Stimulated activated effector memory CD8-positive, alpha-beta T cell treated with anti-CD3 and anti-CD28 coated beads, Interleukin-12 subunit alpha, Interleukin-12 subunit beta, amount 100 ng/mL, for 72 hours (primary cell): ENCODE measurements at regions not wholly inside any gene's neighbourhood (a gene's known extent, or its start where the extent isn't known, plus 50 kb on each side); places are given as distances from the start of the nearest gene placed in this dataset.

Experiments used
- ATAC-seq: fragments of 150-1000 bp; cut with Tn5 transposase; 2 replicates; pipeline ENCODE4 v1.10.0; 2021
- DNase-seq, 2 donors: peaks; one replicate each; pipeline ENCODE4 v3.0.0; 2021 to 2022; ENCODE audit warnings: low spot score in 2 of 2
- H3K27ac Mint-ChIP-seq: one replicate; pipeline ENCODE4 v1.8.0; 2022; ENCODE audit warnings: mild to moderate bottlenecking, mixed read lengths
- H3K36me3 Mint-ChIP-seq: one replicate; pipeline ENCODE4 v1.8.0; 2022; ENCODE audit warnings: mild to moderate bottlenecking, mixed read lengths
- H3K4me1 Mint-ChIP-seq: one replicate; pipeline ENCODE4 v1.8.0; 2022; ENCODE audit warnings: mixed read lengths
- H3K4me3 Mint-ChIP-seq: one replicate; pipeline ENCODE4 v1.8.0; 2022; ENCODE audit warnings: mild to moderate bottlenecking, mixed read lengths
- H3K9me3 Mint-ChIP-seq: one replicate; pipeline ENCODE4 v1.8.0; 2022; ENCODE audit warnings: mixed read lengths

DNA sequence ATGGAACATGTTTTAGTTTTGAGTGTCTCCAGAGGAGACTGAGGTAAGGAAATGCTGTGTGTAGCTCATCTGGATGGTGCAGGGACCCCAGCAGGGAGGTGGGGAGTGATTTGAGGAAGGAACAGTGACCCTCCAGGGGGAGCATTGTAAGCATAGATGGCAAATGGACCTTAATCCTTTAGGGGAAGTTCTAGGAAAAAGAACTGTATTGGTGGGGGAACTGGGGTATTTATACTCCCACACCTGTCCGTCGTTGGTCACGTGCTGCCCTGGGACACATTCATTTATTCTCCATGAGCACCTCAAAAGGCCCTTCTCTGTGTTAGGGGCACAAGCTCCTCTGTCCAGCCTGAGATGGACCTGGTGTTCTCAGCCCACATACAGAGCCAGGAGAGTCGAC, 233.9 kb upstream of the HDAC4 start:
- ATAC-seq (no peak), DNase-seq (no peak)
- H3K9me3 Mint-ChIP-seq, result no peaks in the 10 kb centered on the region
- H3K4me3 Mint-ChIP-seq, result no peak overlapping the region
- H3K27ac Mint-ChIP-seq, result no peak overlapping the region
- no peaks in the 10 kb centered on the region for H3K36me3 Mint-ChIP-seq
- peaks cover 9% of the 10 kb centered on the region for H3K4me1 Mint-ChIP-seq

DNA sequence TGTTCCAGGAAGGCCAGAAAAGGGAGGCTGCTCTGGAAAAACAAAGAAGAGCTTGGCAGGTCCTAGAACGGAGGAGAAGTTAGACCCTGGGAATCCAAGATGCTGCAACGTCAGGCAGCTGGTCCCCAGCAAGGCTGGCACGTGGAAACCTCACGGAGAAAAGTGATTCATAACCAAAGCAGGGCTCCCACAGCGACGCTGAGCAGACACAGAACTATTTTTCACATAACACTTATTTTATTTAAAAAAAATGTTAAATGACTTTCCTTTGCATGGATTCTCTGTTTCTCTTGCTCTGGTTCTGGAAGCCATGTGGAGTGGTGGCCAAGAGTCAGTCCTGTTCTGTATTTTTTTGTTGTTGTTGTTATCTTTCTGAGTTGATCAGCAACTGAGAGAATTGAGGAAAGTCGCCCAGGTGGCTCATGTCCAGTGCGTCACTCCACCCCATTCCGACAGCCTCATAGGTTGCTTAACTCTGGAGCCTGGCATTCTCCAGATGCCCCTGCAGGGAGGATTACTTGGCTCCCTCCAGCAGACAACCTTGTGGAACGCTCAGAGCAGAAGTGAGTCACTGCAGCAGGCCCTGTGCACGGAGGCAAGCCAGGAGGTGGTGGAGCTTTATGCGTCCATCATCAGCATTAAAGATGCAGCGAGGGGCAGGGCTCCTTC, 229.9 kb upstream of the HDAC4 start:
- H3K36me3 Mint-ChIP-seq, result no peaks in the 10 kb centered on the region
- DNase-seq, result no peak
- H3K9me3 Mint-ChIP-seq, result no peaks in the 10 kb centered on the region
- no peak overlapping the region for H3K27ac Mint-ChIP-seq
- peak; percentile 66 for ATAC-seq
- H3K4me3 Mint-ChIP-seq, result no peak overlapping the region
- H3K4me1 Mint-ChIP-seq, result peaks cover 42% of the 10 kb centered on the region

DNA sequence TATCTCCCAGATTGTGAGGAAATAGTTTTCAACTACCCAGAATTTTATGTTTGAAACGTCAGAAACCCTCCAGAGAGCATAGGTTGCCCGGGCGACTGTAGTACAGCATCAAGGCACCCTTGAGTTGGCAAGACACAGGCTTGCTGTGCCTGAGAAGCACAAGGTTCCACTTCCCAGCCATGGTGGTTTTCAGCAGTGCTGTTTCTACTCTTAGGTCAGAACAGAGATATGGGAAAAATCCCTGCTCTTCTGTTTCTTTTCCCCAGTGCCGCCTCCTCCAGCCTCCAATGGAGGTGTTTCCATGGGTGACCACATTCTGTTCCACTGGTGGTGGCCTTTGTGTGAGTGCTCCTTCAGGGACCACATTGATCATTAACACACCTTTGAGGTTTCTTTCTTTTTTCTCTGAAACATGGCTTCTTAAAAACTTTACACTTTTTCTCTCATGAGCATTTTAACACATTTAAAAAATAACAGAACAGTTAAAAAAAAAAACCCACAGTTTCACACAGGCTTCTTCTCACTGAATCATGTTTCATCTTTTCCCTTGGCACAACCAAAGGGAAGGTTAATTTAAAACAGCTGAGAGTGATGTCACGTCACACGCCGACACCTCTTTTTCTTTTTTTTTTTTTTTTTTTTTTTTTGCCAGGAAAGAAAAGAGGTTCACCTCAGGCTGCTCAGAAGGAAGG, 229.3 kb upstream of the HDAC4 start:
- peak in 1 of 2 donors; percentile 40 for DNase-seq
- ATAC-seq, result no peak
- peaks cover 48% of the 10 kb centered on the region for H3K4me1 Mint-ChIP-seq
- H3K4me3 Mint-ChIP-seq, result no peak overlapping the region
- H3K9me3 Mint-ChIP-seq, result no peaks in the 10 kb centered on the region
- no peak overlapping the region for H3K27ac Mint-ChIP-seq
- no peaks in the 10 kb centered on the region for H3K36me3 Mint-ChIP-seq

DNA sequence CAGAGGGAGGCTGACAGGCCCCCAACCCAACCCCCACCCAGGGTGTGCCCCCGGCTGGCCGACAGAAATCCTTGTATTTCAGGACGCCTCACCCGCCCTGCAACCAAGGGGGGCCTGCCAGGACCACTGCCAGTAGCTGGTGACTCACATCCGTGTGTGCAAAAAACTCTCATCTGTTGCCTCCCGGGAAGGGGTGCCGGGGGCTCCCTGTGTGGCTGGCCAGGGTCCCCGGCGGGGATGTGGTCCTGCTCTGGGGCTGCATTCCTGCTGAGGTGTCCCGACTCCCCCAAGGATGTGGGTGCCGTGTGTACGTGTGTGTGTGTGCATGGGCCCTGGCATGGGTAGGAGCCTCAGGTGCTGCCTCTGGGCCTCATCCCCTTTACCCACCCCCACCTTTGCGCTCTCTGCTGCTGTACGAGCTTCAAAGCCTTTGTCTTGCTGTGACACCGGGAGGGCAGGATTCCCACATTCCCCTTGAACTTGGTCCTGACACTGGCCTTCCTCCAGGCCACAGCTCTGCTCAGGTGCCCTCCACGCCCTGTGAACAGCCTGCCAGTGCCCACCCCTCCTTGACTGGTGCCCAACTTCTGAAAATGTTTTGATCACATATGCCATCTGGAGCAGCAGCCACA, 226.3 kb upstream of the HDAC4 start:
- no peaks in the 10 kb centered on the region for H3K9me3 Mint-ChIP-seq
- no peaks in the 10 kb centered on the region for H3K36me3 Mint-ChIP-seq
- H3K4me3 Mint-ChIP-seq, result no peak overlapping the region
- H3K4me1 Mint-ChIP-seq, result peaks cover 75% of the 10 kb centered on the region
- peak overlapping the region; percentile 37 for H3K27ac Mint-ChIP-seq
- ATAC-seq (no peak), DNase-seq (peak in 1 of 2 donors; percentile 30)

GRCh38 chr2:239625971-239626734, 225.3 kb upstream of the HDAC4 start:
- Mint-ChIP-seq H3K36me3 (no peaks in the 10 kb centered on the region), H3K9me3 (no peaks in the 10 kb centered on the region), H3K27ac (no peak overlapping the region), H3K4me3 (no peak overlapping the region), H3K4me1 (peaks cover 75% of the 10 kb centered on the region)
- ATAC-seq, result peak; percentile 71
- peak in 1 of 2 donors; percentile 51 for DNase-seq

DNA sequence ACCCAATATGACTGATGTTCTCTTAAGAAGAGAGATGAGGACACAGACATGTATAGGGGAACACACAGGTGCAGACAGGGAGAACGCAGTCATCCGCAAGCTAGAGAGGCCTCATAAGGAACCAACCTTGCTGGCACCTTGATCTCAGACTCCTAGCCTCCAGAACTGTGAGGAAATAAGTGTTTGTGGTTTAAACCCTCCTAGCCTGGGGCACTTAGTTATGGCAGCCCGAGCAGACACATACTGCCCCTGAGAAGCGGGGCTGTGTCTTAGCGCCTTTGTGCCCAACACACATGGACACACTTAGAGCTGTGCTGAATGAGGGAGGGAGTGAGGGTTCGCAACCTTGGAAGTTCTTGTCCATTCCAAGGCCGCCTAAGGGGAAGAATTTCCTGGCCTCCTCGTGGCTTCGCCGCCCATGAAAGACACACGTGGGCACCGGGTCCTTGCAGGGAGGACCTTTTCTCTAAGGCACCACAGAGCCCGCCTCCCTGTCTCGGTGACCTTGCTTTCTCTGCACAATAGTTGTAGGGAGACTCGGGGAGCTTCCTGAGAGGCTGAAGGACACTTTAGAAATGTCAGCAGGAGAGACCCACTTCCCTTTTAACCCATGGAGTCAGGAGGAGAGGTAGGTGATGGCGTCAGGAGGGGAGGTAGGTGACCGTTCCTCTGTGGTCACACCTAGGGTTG, 224.5 kb upstream of the HDAC4 start:
- no peak for ATAC-seq
- no peak for DNase-seq
- Mint-ChIP-seq H3K27ac (peak overlapping the region; percentile 23), H3K4me3 (no peak overlapping the region), H3K36me3 (no peaks in the 10 kb centered on the region), H3K4me1 (peaks cover 70% of the 10 kb centered on the region), H3K9me3 (no peaks in the 10 kb centered on the region)

DNA sequence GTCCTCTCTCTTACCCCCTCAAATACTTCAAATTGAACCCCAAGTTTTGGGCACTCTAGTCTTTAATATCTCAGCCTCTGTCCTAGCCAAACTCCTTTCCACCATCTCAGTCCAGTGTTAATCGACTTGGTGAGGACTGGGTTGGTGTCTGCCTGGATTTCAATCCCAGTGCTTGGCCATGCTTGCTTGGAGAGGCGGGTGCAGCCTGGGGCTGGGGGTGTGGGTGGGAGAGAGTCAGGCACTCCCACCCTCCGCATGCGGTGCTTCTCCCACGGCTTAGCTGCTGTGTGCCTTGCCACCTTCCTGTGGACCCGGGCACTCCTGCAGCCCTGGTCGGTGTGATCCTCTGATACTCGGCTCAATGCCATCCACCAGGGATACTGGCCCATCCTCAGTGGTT, 220.8 kb upstream of the HDAC4 start:
- Mint-ChIP-seq H3K27ac (no peak overlapping the region), H3K4me3 (no peak overlapping the region), H3K4me1 (peaks cover 42% of the 10 kb centered on the region), H3K36me3 (no peaks in the 10 kb centered on the region), H3K9me3 (peaks cover 5% of the 10 kb centered on the region)
- no peak for ATAC-seq
- DNase-seq, result no peak

GRCh38 chr2:239619369-239619768, 218.5 kb upstream of the HDAC4 start:
- Mint-ChIP-seq H3K9me3 (peaks cover 7% of the 10 kb centered on the region), H3K4me1 (peaks cover 20% of the 10 kb centered on the region), H3K36me3 (no peaks in the 10 kb centered on the region), H3K4me3 (no peak overlapping the region), H3K27ac (no peak overlapping the region)
- ATAC-seq (no peak), DNase-seq (no peak)

DNA sequence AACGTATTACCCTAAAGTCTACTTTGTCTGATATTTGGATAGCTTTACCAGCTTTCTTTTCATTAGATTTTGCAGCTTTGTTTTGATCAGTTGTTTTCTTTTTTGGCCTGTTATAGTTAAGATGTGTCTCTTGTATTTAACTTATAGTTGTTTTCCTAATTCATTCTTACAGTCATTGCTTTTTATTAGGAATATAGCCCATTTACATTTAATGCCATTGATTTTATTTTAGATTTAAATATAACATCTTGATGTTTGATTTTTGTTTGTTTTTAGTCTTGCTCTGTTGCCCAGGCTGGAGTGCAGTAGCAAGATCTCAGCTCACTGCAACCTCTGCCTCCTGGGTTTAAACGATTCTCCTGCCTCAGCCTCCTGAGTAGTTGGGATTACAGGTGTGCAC, 215.9 kb upstream of the HDAC4 start:
- Mint-ChIP-seq H3K27ac (no peak overlapping the region), H3K9me3 (peaks cover 7% of the 10 kb centered on the region), H3K4me1 (no peaks in the 10 kb centered on the region), H3K4me3 (no peak overlapping the region), H3K36me3 (no peaks in the 10 kb centered on the region)
- ATAC-seq, result no peak
- no peak for DNase-seq

DNA sequence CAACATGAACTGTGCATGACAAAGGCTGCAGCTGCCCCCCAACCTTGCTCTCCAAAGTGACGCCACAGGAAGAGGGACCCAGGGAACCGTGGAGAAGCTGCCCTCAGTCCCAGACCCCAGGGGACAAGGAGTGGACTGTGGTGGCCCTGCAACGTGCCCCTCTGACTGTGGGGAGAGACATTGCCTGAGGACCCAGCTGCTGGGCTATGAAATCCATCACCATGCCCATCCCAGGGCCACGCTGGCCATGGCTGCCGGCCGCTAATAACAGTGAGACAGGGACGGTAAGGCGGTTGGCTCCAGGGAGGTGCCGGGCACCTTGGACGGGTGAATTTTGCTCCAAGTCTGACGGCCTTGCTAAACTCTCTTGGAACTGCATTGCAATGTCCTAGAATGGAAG, 211.3 kb upstream of the HDAC4 start:
- Mint-ChIP-seq H3K27ac (no peak overlapping the region), H3K9me3 (peaks cover 3% of the 10 kb centered on the region), H3K4me3 (no peak overlapping the region), H3K36me3 (peaks cover 6% of the 10 kb centered on the region), H3K4me1 (peaks cover 25% of the 10 kb centered on the region)
- no peak for ATAC-seq
- no peak for DNase-seq

DNA sequence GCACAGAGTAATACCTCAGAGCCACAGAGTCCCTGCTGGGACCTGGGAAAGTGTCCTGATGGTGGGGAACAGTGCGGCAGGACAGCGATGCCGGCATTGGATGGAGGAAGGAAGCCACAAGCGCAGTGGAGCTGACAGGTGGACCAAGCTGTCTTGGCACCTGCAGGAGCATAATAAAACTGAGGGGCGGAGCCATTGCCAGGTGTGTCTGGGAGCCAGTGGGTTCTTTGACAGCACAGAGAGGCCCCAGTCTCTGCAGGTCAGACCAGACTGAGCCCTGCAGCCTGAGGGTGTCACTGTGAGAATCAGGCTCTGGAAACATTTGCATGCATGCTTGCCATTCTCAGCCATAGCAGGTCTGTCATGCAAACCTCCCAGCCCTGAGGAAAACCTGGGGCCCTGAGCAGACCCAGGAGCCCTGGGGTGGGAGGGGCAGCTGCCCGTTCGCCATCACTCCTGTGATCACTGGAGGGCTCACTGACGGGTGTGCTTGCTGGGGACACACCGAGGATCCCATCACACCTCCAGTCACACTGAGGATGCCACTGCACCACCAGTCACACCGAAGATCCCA, 210.5 kb upstream of the HDAC4 start:
- no peak for DNase-seq
- ATAC-seq, result no peak
- no peak overlapping the region for H3K4me3 Mint-ChIP-seq
- H3K9me3 Mint-ChIP-seq, result no peaks in the 10 kb centered on the region
- no peak overlapping the region for H3K27ac Mint-ChIP-seq
- peaks cover 26% of the 10 kb centered on the region for H3K4me1 Mint-ChIP-seq
- peaks cover 6% of the 10 kb centered on the region for H3K36me3 Mint-ChIP-seq

- no peak for ATAC-seq
- peak in 1 of 2 donors; percentile 41 for DNase-seq
- peaks cover 26% of the 10 kb centered on the region for H3K4me1 Mint-ChIP-seq
- H3K36me3 Mint-ChIP-seq, result peaks cover 6% of the 10 kb centered on the region
- no peak overlapping the region for H3K4me3 Mint-ChIP-seq
- no peaks in the 10 kb centered on the region for H3K9me3 Mint-ChIP-seq
- H3K27ac Mint-ChIP-seq, result no peak overlapping the region
These were observed 209.8 kb upstream of the HDAC4 start for GRCh38 chr2:239610457-239611221.

DNA sequence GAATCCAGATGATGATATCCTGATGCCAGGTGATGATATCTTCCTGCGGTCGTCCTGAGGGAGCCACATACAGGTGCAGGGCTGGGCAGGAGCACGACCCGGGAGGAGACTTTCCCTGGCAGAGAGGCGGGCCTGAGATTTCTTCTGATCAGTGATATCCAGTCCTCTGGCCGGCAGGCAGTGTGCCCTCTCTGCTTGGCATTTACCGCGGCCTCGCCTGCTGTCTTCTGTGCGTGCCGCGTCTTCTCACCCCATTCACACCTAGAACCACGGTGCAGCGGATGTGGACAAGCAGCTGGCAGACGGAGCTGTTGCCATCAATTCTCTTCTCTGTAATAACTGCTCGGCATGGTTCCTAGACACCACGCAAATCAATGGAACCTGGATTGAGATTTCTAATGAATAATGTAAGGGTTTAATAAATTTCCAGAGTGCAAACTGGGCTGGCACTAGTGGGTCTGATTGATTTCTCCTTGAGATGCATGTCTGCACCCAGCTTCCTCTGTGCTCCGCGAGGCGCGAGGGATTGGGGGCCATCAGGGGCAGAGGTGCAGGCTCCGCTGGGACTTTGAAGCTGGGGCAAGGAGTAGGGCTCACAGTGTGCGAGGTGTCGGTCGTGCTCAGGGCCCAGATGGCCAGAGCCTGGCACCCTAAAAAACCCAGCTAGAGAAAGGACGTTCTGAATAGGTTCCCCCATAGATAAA, 208.9 kb upstream of the HDAC4 start:
- peak in 1 of 2 donors; percentile 51 for DNase-seq
- Mint-ChIP-seq H3K4me3 (no peak overlapping the region), H3K27ac (no peak overlapping the region), H3K9me3 (no peaks in the 10 kb centered on the region), H3K4me1 (peaks cover 26% of the 10 kb centered on the region), H3K36me3 (peaks cover 6% of the 10 kb centered on the region)
- ATAC-seq, result peak; percentile 77

DNA sequence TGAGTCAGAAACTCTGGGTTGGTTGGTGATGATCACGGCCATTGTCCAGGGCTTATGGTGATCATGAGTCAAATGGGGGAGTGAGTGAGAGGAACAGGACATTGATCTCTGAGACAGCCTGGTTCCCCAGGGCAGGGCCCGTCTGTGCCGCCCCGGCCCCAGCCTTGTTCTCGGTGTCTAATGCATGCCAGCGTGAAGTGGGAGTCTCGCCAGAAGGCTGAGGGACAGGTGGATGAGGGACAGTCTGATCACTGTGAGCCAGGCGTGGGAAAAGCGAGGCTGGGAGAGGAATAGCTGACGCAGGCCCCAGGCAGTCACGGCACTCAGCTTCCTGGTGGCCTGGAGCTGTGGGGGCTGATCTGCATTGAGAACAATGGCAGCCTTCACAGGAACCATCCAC, 208.3 kb upstream of the HDAC4 start:
- Mint-ChIP-seq H3K27ac (no peak overlapping the region), H3K9me3 (no peaks in the 10 kb centered on the region), H3K36me3 (peaks cover 6% of the 10 kb centered on the region), H3K4me1 (peaks cover 26% of the 10 kb centered on the region), H3K4me3 (no peak overlapping the region)
- DNase-seq, result peak in 1 of 2 donors; percentile 35
- ATAC-seq, result no peak
